T-cell (primary cell): ENCODE measurements at regions not wholly inside any gene's neighbourhood (a gene's known extent, or its start where the extent isn't known, plus 50 kb on each side); places are given as distances from the start of the nearest gene placed in this dataset.

Source experiments
- ATAC-seq, 4 experiments: fragments of 200-7000 bp in 3 of 4; fragments of 150-1000 bp in 1 of 4; cut with Tn5 transposase; replicated peaks in 1 of 4; 1 replicate in 3 of 4; 2 replicates in 1 of 4; pipeline ENCODE4 v1.10.0; 2021; ENCODE audit warnings: moderate library complexity in 3 of 4, mild to moderate bottlenecking in 2 of 4, moderate number of reproducible peaks in 1 of 4
- CTCF ChIA-PET, 2 donors: fragments of 300-600 bp; sonication (Branson Sonifier 250); formaldehyde crosslinking; loops; one replicate each; lab custom pipeline; 2022; ENCODE audit warnings: antibody characterized with exemption in 2 of 2; lab: Charles Lee
- POLR2A ChIA-PET, 2 donors: fragments of 300-600 bp; sonication (Branson Sonifier 250); formaldehyde crosslinking; loops; one replicate each; lab custom pipeline; 2022; ENCODE audit warnings: antibody characterized with exemption in 2 of 2; lab: Charles Lee
- DNase-seq, 35 experiments: peaks; one replicate each; pipeline versions ENCODE4 v3.0.0 to v3.0.0-alpha.2; 2013 to 2023
- H3K27ac ChIP-seq: one replicate; pipeline ENCODE4 v1.5.1; 2013; ENCODE audit warnings: low read length
- H3K27me3 ChIP-seq, 2 experiments: replicated peaks in 1 of 2; 1 replicate in 1 of 2; 2 replicates in 1 of 2; pipeline versions ENCODE4 v1.6.1 to v1.7.0; 2013; ENCODE audit warnings: low read length in 1 of 2, mixed read lengths in 1 of 2; ENCODE audit not compliant: control insufficient read depth in 2 of 2, insufficient read depth in 2 of 2; ENCODE audit errors: extremely low read depth in 1 of 2
- H3K36me3 ChIP-seq, 2 donors: 1 replicate in 1 of 2; 2 replicates in 1 of 2; pipeline versions ENCODE4 v1.6.1 to v1.7.0; 2013; ENCODE audit warnings: low read length in 1 of 2; ENCODE audit not compliant: control insufficient read depth in 2 of 2, insufficient read depth in 1 of 2; ENCODE audit errors: extremely low read depth in 1 of 2
- H3K4me1 ChIP-seq, 2 experiments: 1 replicate in 1 of 2; 2 replicates in 1 of 2; pipeline versions ENCODE4 v1.6.1 to v1.7.0; 2013; ENCODE audit warnings: low read length in 2 of 2, mixed read lengths in 1 of 2; ENCODE audit not compliant: insufficient read depth in 2 of 2, control insufficient read depth in 1 of 2; ENCODE audit errors: extremely low read depth in 1 of 2
- H3K4me3 ChIP-seq, 2 donors: 1 replicate in 1 of 2; 2 replicates in 1 of 2; pipeline versions ENCODE4 v1.5.1 to v1.7.0; 2013; ENCODE audit warnings: mild to moderate bottlenecking in 2 of 2, low read length in 1 of 2, moderate library complexity in 1 of 2; ENCODE audit not compliant: control insufficient read depth in 1 of 2; ENCODE audit errors: extremely low read depth in 1 of 2
- H3K9me3 ChIP-seq: 2 replicates; pipeline ENCODE4 v1.7.0; 2013
- H3K27ac Mint-ChIP-seq, 2 donors: one replicate each; pipeline ENCODE4 v1.8.0; 2020 to 2021; ENCODE audit warnings: mild to moderate bottlenecking in 2 of 2, mixed read lengths in 2 of 2
- H3K27me3 Mint-ChIP-seq, 2 donors: one replicate each; pipeline ENCODE4 v1.8.0; 2021 to 2022; ENCODE audit warnings: mixed read lengths in 2 of 2
- H3K36me3 Mint-ChIP-seq: one replicate; pipeline ENCODE4 v1.8.0; 2021; ENCODE audit warnings: mixed read lengths
- H3K4me1 Mint-ChIP-seq, 3 donors: one replicate each; pipeline ENCODE4 v1.8.0; 2020 to 2022; ENCODE audit warnings: mixed read lengths in 3 of 3, mild to moderate bottlenecking in 1 of 3
- H3K4me3 Mint-ChIP-seq, 3 donors: one replicate each; pipeline ENCODE4 v1.8.0; 2020 to 2022; ENCODE audit warnings: mild to moderate bottlenecking in 3 of 3, mixed read lengths in 3 of 3, moderate library complexity in 3 of 3
- H3K9me3 Mint-ChIP-seq, 3 donors: one replicate each; pipeline ENCODE4 v1.8.0; 2020 to 2022; ENCODE audit warnings: mixed read lengths in 3 of 3
- WGBS: methylation state at CpG from one replicate; pipeline ENCODE4 v1.1.5; 2013; ENCODE audit warnings: missing lambda C conversion rate; ENCODE audit not compliant: insufficient coverage; 5-methylcytosine and 5-hydroxymethylcytosine counted together

DNA sequence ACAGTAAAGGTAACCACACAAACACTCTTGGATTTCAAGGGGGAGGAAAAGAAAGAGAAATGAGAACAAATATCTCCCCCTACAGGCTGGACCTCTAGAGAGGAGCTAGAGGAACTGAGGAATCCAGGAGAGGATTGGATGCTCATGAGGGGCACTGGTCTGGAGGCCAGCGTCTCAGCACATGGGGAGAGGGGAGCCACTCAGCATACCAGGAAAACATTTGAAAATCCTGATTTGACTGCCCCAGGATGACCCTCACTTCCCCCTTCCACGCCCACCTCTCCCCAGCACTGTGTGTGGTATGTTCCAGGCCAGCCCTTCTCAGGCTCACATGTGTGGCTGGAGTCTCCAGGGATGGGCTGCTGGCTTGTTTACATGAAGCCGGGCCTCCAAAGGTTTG, 396.8 kb upstream of the ID2 start:
- Histone ChIP-seq H3K27me3 (no peaks in the 10 kb centered on the region), H3K27ac (no peak overlapping the region), H3K36me3 (no peaks in the 10 kb centered on the region), H3K9me3 (no peaks in the 10 kb centered on the region), H3K4me1 (peaks cover 0 to 20% of the 10 kb centered on the region in 2 experiments), H3K4me3 (no peak overlapping the region)
- H3K4me3 Mint-ChIP-seq = no peak overlapping the region
- ATAC-seq (no peak), DNase-seq (no peak)
- POLR2A ChIA-PET = no interaction called here
- no peak overlapping the region for H3K27ac Mint-ChIP-seq
- CTCF ChIA-PET = no interaction called here
- H3K27me3 Mint-ChIP-seq = peaks cover 0 to 1% of the 10 kb centered on the region in 2 donors
- no peaks in the 10 kb centered on the region for H3K36me3 Mint-ChIP-seq
- H3K9me3 Mint-ChIP-seq = no peaks in the 10 kb centered on the region
- H3K4me1 Mint-ChIP-seq = peaks cover 0 to 23% (median 9%) of the 10 kb centered on the region in 3 donors
- WGBS = no CpG with 5 or more reads among the region's 3 CpGs

DNA sequence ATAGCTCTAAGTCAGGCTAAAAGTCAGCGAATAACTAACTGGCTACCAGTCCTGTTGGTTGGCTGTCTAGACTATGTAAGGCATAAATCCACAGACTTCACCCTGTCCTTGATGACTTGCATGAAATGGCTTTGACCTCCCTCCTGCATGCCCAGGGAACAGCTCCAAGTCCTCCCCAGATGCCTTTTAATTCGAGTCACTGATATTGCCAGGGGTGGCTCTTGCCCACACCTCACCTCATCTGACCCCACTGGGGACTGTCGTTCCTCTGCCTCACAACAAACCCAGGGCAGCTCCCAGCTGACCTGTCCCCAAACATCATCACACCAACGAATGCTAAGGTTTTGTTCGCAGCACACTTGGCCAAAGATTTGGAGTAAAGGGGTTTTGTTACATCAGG, 396.0 kb upstream of the ID2 start:
- Histone ChIP-seq H3K4me3 (no peak overlapping the region), H3K27ac (no peak overlapping the region), H3K27me3 (no peaks in the 10 kb centered on the region), H3K9me3 (no peaks in the 10 kb centered on the region), H3K36me3 (no peaks in the 10 kb centered on the region), H3K4me1 (peaks cover 0 to 20% of the 10 kb centered on the region in 2 experiments)
- WGBS = 80% methylated on average over 1 of the region's 5 CpGs
- Mint-ChIP-seq H3K27ac (no peak overlapping the region), H3K27me3 (peaks cover 0 to 1% of the 10 kb centered on the region in 2 donors), H3K4me3 (no peak overlapping the region), H3K4me1 (peaks cover 0 to 23% (median 9%) of the 10 kb centered on the region in 3 donors), H3K36me3 (no peaks in the 10 kb centered on the region), H3K9me3 (no peaks in the 10 kb centered on the region)
- ATAC-seq (no peak), DNase-seq (no peak)
- POLR2A ChIA-PET = no interaction called here
- CTCF ChIA-PET = no interaction called here

DNA sequence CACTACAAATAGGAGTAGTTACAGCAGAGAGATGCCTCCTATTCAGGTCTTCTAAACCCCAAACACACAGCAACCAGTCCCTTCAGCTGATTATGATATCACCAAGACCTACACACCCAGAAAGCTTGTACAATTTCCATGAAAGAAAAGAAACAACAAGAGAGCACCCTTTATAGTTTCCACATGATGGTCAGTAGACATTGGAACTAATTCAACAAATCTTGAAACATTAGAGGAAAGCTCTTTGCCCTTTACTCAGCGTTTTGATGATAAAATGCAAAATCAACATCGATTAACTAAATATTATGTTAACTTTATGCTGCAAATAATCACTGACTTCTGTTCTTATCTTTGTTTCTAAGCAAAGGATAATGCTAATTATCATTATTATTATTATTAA, 393.6 kb upstream of the ID2 start:
- no peaks in the 10 kb centered on the region for H3K36me3 Mint-ChIP-seq
- no peak overlapping the region for H3K4me3 Mint-ChIP-seq
- H3K27me3 Mint-ChIP-seq = peaks cover 0 to 1% of the 10 kb centered on the region in 2 donors
- CTCF ChIA-PET = no interaction called here
- Histone ChIP-seq H3K4me3 (no peak overlapping the region), H3K4me1 (peaks cover 0 to 8% of the 10 kb centered on the region in 2 experiments), H3K36me3 (no peaks in the 10 kb centered on the region), H3K27ac (no peak overlapping the region), H3K9me3 (no peaks in the 10 kb centered on the region), H3K27me3 (no peaks in the 10 kb centered on the region)
- peaks cover 0 to 9% (median 0%) of the 10 kb centered on the region in 3 donors for H3K4me1 Mint-ChIP-seq
- H3K27ac Mint-ChIP-seq = no peak overlapping the region
- WGBS = no CpG with 5 or more reads among the region's 2 CpGs
- H3K9me3 Mint-ChIP-seq = no peaks in the 10 kb centered on the region
- POLR2A ChIA-PET = no interaction called here
- DNase-seq (no peak), ATAC-seq (no peak)

DNA sequence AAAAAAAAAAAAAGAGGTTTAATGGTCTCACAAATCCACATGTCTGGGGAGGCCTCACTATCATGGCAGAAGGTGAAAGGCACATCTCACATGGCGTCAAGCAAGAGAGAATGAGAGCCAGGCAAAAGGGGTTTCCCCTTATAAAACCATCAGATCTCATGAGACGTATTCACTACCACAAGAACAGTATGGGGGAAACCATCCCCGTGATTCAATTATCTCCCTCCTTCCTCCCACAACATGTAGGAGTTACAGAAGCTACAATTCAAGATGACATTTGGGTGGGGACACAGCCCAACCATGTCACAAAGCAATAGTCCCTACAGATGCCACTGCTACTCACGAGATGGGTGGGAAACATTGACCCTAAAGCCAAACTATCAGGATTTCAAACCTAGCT, 392.7 kb upstream of the ID2 start:
- Histone ChIP-seq H3K9me3 (no peaks in the 10 kb centered on the region), H3K27ac (no peak overlapping the region), H3K4me1 (no peaks in the 10 kb centered on the region), H3K36me3 (no peaks in the 10 kb centered on the region), H3K4me3 (no peak overlapping the region), H3K27me3 (no peaks in the 10 kb centered on the region)
- 100% methylated on average over 1 of the region's 4 CpGs for WGBS
- ChIA-PET CTCF (interaction anchor here in 1 of 2 donors (0.6 to 0.8 kb wide), 2 partner anchors 30 to 1229 kb away, joined by 3 to 8 read pairs; no protein-coding TSS in a partner anchor), POLR2A (interaction anchor here in 1 of 2 donors (0.6 kb wide), 1 partner anchor 1352 kb away, joined by 13 read pairs; no protein-coding TSS in a partner anchor)
- no peak for ATAC-seq
- Mint-ChIP-seq H3K9me3 (no peaks in the 10 kb centered on the region), H3K4me1 (peaks cover 0 to 1% (median 0%) of the 10 kb centered on the region in 3 donors), H3K27ac (no peak overlapping the region), H3K27me3 (peaks cover 0 to 1% of the 10 kb centered on the region in 2 donors), H3K36me3 (no peaks in the 10 kb centered on the region), H3K4me3 (no peak overlapping the region)
- no peak for DNase-seq

DNA sequence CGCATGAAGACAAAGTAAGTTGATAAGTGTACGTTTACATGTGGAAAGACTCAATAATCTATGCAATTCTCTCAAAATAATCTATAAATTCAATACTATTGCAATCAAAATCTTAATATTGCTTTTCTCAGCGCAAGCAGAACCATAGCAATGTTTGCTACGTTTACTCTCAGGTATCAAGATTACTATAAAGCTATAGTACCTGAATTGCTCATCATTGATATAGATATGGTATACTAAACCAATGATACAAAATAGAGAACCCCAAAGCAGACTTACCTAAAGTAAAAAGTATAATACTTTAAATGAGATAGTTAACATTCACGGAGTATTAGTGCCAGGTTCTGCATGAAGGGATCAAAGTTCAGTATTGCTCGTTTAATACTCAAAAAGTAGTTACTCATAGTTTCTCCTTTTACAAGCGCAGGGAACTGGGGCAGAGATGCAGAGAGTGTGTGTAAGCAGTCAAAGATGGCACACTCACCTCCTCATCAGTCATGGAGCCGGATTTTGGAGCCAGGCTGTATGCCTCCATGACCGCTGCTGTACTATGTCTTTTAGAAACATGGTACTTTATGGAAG, 391.0 kb upstream of the ID2 start:
- no peak for DNase-seq
- Mint-ChIP-seq H3K27ac (no peak overlapping the region), H3K9me3 (no peaks in the 10 kb centered on the region), H3K36me3 (no peaks in the 10 kb centered on the region), H3K4me3 (no peak overlapping the region), H3K4me1 (no peaks in the 10 kb centered on the region), H3K27me3 (peaks cover 0 to 1% of the 10 kb centered on the region in 2 donors)
- Histone ChIP-seq H3K27ac (no peak overlapping the region), H3K4me3 (no peak overlapping the region), H3K36me3 (no peaks in the 10 kb centered on the region), H3K9me3 (no peaks in the 10 kb centered on the region), H3K4me1 (no peaks in the 10 kb centered on the region), H3K27me3 (no peaks in the 10 kb centered on the region)
- CTCF ChIA-PET = interaction anchor here in 1 of 2 donors (0.6 kb wide), 1 partner anchor 14 kb away, joined by 3 read pairs; no protein-coding TSS in a partner anchor
- POLR2A ChIA-PET = interaction anchor here in 1 of 2 donors (0.6 kb wide), 1 partner anchor 91 kb away, joined by 5 read pairs; no protein-coding TSS in a partner anchor
- ATAC-seq = no peak
- no CpG with 5 or more reads among the region's 9 CpGs for WGBS

DNA sequence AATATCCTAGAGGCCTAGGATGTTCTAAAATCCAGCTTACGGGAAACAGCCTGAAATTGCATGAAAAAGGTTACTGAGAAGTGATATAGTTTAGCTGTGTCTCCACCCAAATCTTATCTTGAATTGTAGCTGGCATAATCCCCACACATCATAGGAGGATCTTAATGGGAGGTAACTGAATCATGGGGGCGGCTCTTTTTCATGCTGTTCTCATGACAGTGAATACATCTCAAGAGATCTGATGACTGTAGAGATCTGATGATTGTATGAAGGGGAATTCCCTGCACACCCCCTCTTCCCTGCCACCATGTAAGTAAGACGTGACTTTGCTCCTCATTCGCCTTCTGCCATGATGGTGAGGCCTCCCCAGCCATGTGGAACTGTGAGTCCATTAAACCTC, 385.6 kb upstream of the ID2 start:
- ATAC-seq (no peak), DNase-seq (no peak)
- H3K36me3 Mint-ChIP-seq = peaks cover 3% of the 10 kb centered on the region
- no peaks in the 10 kb centered on the region for H3K27me3 Mint-ChIP-seq
- H3K4me3 Mint-ChIP-seq = no peak overlapping the region
- WGBS = no CpG with 5 or more reads among the region's 4 CpGs
- Histone ChIP-seq H3K27ac (no peak overlapping the region), H3K36me3 (no peaks in the 10 kb centered on the region), H3K9me3 (no peaks in the 10 kb centered on the region), H3K27me3 (no peaks in the 10 kb centered on the region), H3K4me1 (peaks cover 0 to 26% of the 10 kb centered on the region in 2 experiments), H3K4me3 (no peak overlapping the region)
- peaks cover 0 to 4% (median 0%) of the 10 kb centered on the region in 3 donors for H3K9me3 Mint-ChIP-seq
- ChIA-PET POLR2A (no interaction called here), CTCF (no interaction called here)
- H3K4me1 Mint-ChIP-seq = peaks cover 8 to 38% (median 20%) of the 10 kb centered on the region in 3 donors
- no peak overlapping the region for H3K27ac Mint-ChIP-seq
